NCI-H526 (cell line): ENCODE measurements at regions not wholly inside any gene's neighbourhood (a gene's known extent, or its start where the extent isn't known, plus 50 kb on each side); places are given as distances from the start of the nearest gene placed in this dataset.
"Not testable (repeated sequence)": the region's sequence is repeated elsewhere in the genome, so short reads cannot be mapped to it uniquely, and the experiment has no call there.

Experiments used
- DNase-seq, 2 experiments: peaks; one replicate each; lab custom pipeline; 2025; lab: John Stamatoyannopoulos, UW

GRCh38 chr13:54699831-54700230 lies 1671.2 kb downstream of the OLFM4 start:
- no peak for DNase-seq

- DNase-seq: no peak
Observed at GRCh38 chr13:54705738-54706137, 1677.1 kb downstream of the OLFM4 start.

GRCh38 chr13:54706336-54706735 lies 1677.7 kb downstream of the OLFM4 start:
- no peak for DNase-seq

GRCh38 chr13:54709546-54709945 lies 1680.9 kb downstream of the OLFM4 start:
- DNase-seq: no peak

- peak; percentile 51 to 64 for DNase-seq
Observed at GRCh38 chr13:54733639-54734038, 1705.0 kb downstream of the OLFM4 start.

GRCh38 chr13:54737211-54737610 lies 1708.6 kb downstream of the OLFM4 start:
- DNase-seq: not testable (repeated sequence)

GRCh38 chr13:54742984-54743383 lies 1714.4 kb downstream of the OLFM4 start:
- DNase-seq: no peak

- DNase-seq: no peak
Observed at GRCh38 chr13:54744747-54745146, 1716.1 kb downstream of the OLFM4 start.

GRCh38 chr13:54750521-54750920 lies 1721.9 kb downstream of the OLFM4 start:
- DNase-seq: no peak

- DNase-seq: no peak
Observed at GRCh38 chr13:54758795-54759194, 1730.2 kb downstream of the OLFM4 start.

GRCh38 chr13:54768214-54768613 lies 1739.6 kb downstream of the OLFM4 start:
- DNase-seq: no peak

- no peak for DNase-seq
Observed at GRCh38 chr13:54775501-54776191, 1747.0 kb downstream of the OLFM4 start.

- no peak for DNase-seq
Observed at GRCh38 chr13:54787754-54788153, 1759.1 kb downstream of the OLFM4 start.

GRCh38 chr13:54799621-54800226 lies 1771.1 kb downstream of the OLFM4 start:
- no peak for DNase-seq

GRCh38 chr13:54802226-54802625 lies 1773.6 kb downstream of the OLFM4 start:
- no peak for DNase-seq

- no peak for DNase-seq
Observed at GRCh38 chr13:54805743-54806142, 1777.1 kb downstream of the OLFM4 start.

GRCh38 chr13:54821938-54822470 lies 1793.4 kb downstream of the OLFM4 start:
- DNase-seq: peak in 1 of 2 experiments; percentile 47

- DNase-seq: not testable (repeated sequence)
Observed at GRCh38 chr13:54829391-54830068, 1800.9 kb downstream of the OLFM4 start.

- no peak for DNase-seq
Observed at GRCh38 chr13:54836273-54836672, 1807.7 kb downstream of the OLFM4 start.

- no peak for DNase-seq
Observed at GRCh38 chr13:54841682-54842081, 1813.1 kb downstream of the OLFM4 start.

- DNase-seq: no peak
Observed at GRCh38 chr13:54845351-54845965, 1816.8 kb downstream of the OLFM4 start.

GRCh38 chr13:54852831-54853230 lies 1824.2 kb downstream of the OLFM4 start:
- DNase-seq: no peak

- DNase-seq: no peak
Observed at GRCh38 chr13:54859827-54860226, 1831.2 kb downstream of the OLFM4 start.
